ENCODE measurements at regions not wholly inside any gene's neighbourhood (a gene's known extent, or its start where the extent isn't known, plus 50 kb on each side); places are given as distances from the start of the nearest gene placed in this dataset.

DNA sequence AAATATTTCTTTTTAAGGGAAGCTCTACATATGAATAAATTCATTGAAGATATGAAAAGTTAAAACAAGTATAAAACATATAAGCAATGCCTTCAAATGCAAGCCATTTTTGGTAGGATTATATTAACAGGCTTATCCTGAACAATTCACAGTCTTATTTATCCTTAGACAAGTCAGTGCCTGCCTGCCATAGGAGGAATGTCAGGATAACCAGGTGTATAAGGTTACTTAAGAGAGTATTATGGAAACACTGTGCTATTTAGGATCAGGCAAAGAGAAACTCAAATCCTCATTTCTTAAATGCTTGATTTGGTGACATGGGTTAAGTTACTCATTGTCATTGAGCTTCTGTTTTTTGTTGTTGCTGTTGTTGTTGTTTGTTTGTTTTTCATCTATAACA, 2029.9 kb upstream of the AGA start:
- no peaks in the 10 kb centered on the region for H3K36me3 ChIP-seq (ENCODE audit: control insufficient read depth, insufficient read depth, low read length)
- no TSS peak for BruUV-seq (replicated peaks)
- H3K27ac Mint-ChIP-seq (ENCODE audit: unreplicated experiment): no peak overlapping the region
- ChIA-PET POLR2A (no interaction called here), CTCF (no interaction called here)
- H3K9me3 Mint-ChIP-seq (ENCODE audit: unreplicated experiment): no peaks in the 10 kb centered on the region
- H3K9me3 ChIP-seq: no peaks in the 10 kb centered on the region
- no peaks in the 10 kb centered on the region for H3K4me1 Mint-ChIP-seq (ENCODE audit: low read depth, unreplicated experiment)
- intact Hi-C loops (cut with micrococcal nuclease; ENCODE audit: unreplicated experiment): no loop called here
- TF ChIP-seq, protein P1, sequence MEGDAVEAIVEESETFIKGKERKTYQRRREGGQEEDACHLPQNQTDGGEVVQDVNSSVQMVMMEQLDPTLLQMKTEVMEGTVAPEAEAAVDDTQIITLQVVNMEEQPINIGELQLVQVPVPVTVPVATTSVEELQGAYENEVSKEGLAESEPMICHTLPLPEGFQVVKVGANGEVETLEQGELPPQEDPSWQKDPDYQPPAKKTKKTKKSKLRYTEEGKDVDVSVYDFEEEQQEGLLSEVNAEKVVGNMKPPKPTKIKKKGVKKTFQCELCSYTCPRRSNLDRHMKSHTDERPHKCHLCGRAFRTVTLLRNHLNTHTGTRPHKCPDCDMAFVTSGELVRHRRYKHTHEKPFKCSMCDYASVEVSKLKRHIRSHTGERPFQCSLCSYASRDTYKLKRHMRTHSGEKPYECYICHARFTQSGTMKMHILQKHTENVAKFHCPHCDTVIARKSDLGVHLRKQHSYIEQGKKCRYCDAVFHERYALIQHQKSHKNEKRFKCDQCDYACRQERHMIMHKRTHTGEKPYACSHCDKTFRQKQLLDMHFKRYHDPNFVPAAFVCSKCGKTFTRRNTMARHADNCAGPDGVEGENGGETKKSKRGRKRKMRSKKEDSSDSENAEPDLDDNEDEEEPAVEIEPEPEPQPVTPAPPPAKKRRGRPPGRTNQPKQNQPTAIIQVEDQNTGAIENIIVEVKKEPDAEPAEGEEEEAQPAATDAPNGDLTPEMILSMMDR (IDR thresholded peaks at IDR 0.05; ENCODE audit: insufficient read depth in 1 of 2, low read depth in 1 of 2, low read length in 1 of 2, severe bottlenecking in 1 of 2, unreplicated experiment in 1 of 2): no peak
- H3K36me3 Mint-ChIP-seq (ENCODE audit: insufficient read depth, unreplicated experiment): no peaks in the 10 kb centered on the region
- no peak for DNase-seq
- no peaks in the 10 kb centered on the region for H3K4me1 ChIP-seq
- no peaks in the 10 kb centered on the region for H3K27me3 Mint-ChIP-seq (ENCODE audit: insufficient read depth, unreplicated experiment)
- H3K4me3 Mint-ChIP-seq (ENCODE audit: unreplicated experiment): no peak overlapping the region
- H3K27me3 ChIP-seq (replicated peaks; ENCODE audit: control insufficient read depth, insufficient read depth, low read length): no peaks in the 10 kb centered on the region
- H3K4me3 ChIP-seq (ENCODE audit: low read depth, low read length): no peak overlapping the region

DNA sequence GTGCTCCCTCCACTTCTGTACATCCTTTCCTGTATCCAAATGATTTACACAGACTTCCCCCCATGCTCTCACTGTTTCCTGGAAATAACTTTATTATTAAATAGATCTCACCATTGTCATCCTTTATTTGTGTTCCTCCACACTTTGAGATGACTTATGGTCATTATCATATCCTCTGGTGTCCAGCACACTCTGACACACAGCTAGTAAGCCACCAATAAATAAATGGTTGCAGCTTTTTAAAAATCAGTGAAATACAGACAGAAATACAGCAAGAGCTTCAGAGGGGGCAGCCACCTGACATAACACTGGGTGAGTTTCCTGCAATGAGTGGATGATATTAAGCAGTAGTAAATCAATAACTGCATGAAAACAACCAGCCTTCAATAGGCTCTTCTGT, 2036.4 kb upstream of the AGA start:
- no peak for DNase-seq
- no peaks in the 10 kb centered on the region for H3K9me3 Mint-ChIP-seq (ENCODE audit: unreplicated experiment)
- Histone ChIP-seq H3K9me3 (no peaks in the 10 kb centered on the region), H3K36me3 (ENCODE audit: control insufficient read depth, insufficient read depth, low read length) (no peaks in the 10 kb centered on the region), H3K4me3 (ENCODE audit: low read depth, low read length) (no peak overlapping the region), H3K4me1 (no peaks in the 10 kb centered on the region), H3K27me3 (replicated peaks; ENCODE audit: control insufficient read depth, insufficient read depth, low read length) (no peaks in the 10 kb centered on the region)
- no peaks in the 10 kb centered on the region for H3K4me1 Mint-ChIP-seq (ENCODE audit: low read depth, unreplicated experiment)
- BruUV-seq (replicated peaks): no TSS peak
- intact Hi-C loops (cut with micrococcal nuclease; ENCODE audit: unreplicated experiment): no loop called here
- no peak overlapping the region for H3K4me3 Mint-ChIP-seq (ENCODE audit: unreplicated experiment)
- H3K27ac Mint-ChIP-seq (ENCODE audit: unreplicated experiment): no peak overlapping the region
- POLR2A ChIA-PET: no interaction called here
- TF ChIP-seq, protein P1 (IDR thresholded peaks at IDR 0.05; ENCODE audit: insufficient read depth in 1 of 2, low read depth in 1 of 2, low read length in 1 of 2, severe bottlenecking in 1 of 2, unreplicated experiment in 1 of 2): no peak
- no peaks in the 10 kb centered on the region for H3K27me3 Mint-ChIP-seq (ENCODE audit: insufficient read depth, unreplicated experiment)
- CTCF ChIA-PET: no interaction called here
- H3K36me3 Mint-ChIP-seq (ENCODE audit: insufficient read depth, unreplicated experiment): no peaks in the 10 kb centered on the region

- no peaks in the 10 kb centered on the region for H3K27me3 ChIP-seq (replicated peaks; ENCODE audit: control insufficient read depth, insufficient read depth, low read length)
- ChIA-PET POLR2A (no interaction called here), CTCF (no interaction called here)
- Mint-ChIP-seq H3K9me3 (ENCODE audit: unreplicated experiment) (no peaks in the 10 kb centered on the region), H3K4me1 (ENCODE audit: low read depth, unreplicated experiment) (no peaks in the 10 kb centered on the region), H3K27ac (ENCODE audit: unreplicated experiment) (no peak overlapping the region), H3K4me3 (ENCODE audit: unreplicated experiment) (no peak overlapping the region), H3K27me3 (ENCODE audit: insufficient read depth, unreplicated experiment) (no peaks in the 10 kb centered on the region), H3K36me3 (ENCODE audit: insufficient read depth, unreplicated experiment) (no peaks in the 10 kb centered on the region)
- no peak overlapping the region for H3K4me3 ChIP-seq (ENCODE audit: low read depth, low read length)
- no peaks in the 10 kb centered on the region for H3K36me3 ChIP-seq (ENCODE audit: control insufficient read depth, insufficient read depth, low read length)
- no peaks in the 10 kb centered on the region for H3K4me1 ChIP-seq
- BruUV-seq (replicated peaks): no TSS peak
- H3K9me3 ChIP-seq: no peaks in the 10 kb centered on the region
- intact Hi-C loops (cut with micrococcal nuclease; ENCODE audit: unreplicated experiment): no loop called here
- TF ChIP-seq, protein P1 (IDR thresholded peaks at IDR 0.05; ENCODE audit: insufficient read depth in 1 of 2, low read depth in 1 of 2, low read length in 1 of 2, severe bottlenecking in 1 of 2, unreplicated experiment in 1 of 2): no peak
- no peak for DNase-seq
Observed at GRCh38 chr4:179485781-179486180, 2043.5 kb upstream of the AGA start.

Data from Caco-2 (cell line).